PC-3 (cell line): ENCODE measurements at regions not wholly inside any gene's neighbourhood (a gene's known extent, or its start where the extent isn't known, plus 50 kb on each side); places are given as distances from the start of the nearest gene placed in this dataset.
"Not testable (repeated sequence)": the region's sequence is repeated elsewhere in the genome, so short reads cannot be mapped to it uniquely, and the experiment has no call there.

Experiments
- ATAC-seq: fragments of 200-7000 bp; cut with Tn5 transposase; 2 replicates; pipeline ENCODE4 v1.9.1; 2020; ENCODE audit warnings: mild to moderate bottlenecking, moderate library complexity
- BruUV-seq: library from RNA; stranded (reverse); fragments of 400-500 nt; replicated peaks from 2 replicates; lab custom pipeline; 2021; lab: Mats Ljungman, UMichigan
- CTCF ChIA-PET: fragments of 300-600 bp; sonication (Branson Sonifier 250); formaldehyde crosslinking; loops from one replicate; lab custom pipeline; 2022; ENCODE audit warnings: antibody characterized with exemption; lab: Charles Lee
- POLR2A ChIA-PET: fragments of 300-600 bp; sonication (Branson Sonifier 250); formaldehyde crosslinking; loops from one replicate; lab custom pipeline; 2022; ENCODE audit warnings: antibody characterized with exemption; ENCODE audit not compliant: unreplicated experiment; lab: Charles Lee
- DNase-seq: peaks from one replicate; pipeline ENCODE4 v3.0.0-alpha.2; 2015
- H2AFZ ChIP-seq: fragments of 300-600 bp; sonication (generic); 2 replicates; pipeline ENCODE4 v1.6.0; 2016; ENCODE audit warnings: antibody characterized with exemption, low read length
- H3F3A ChIP-seq: fragments of 300-600 bp; sonication (generic); one replicate; pipeline ENCODE4 v1.6.0; 2017; ENCODE audit warnings: antibody characterized with exemption, low read length, control low read depth, mild to moderate bottlenecking; ENCODE audit not compliant: unreplicated experiment
- H3K27ac ChIP-seq: fragments of 300-600 bp; sonication (generic); 2 replicates; pipeline ENCODE4 v1.5.1; 2016; ENCODE audit warnings: mild to moderate bottlenecking, low read length
- H3K27me3 ChIP-seq: fragments of 300-600 bp; sonication (generic); 2 replicates; pipeline ENCODE4 v1.6.1; 2016; ENCODE audit warnings: low read length, mixed read lengths
- H3K36me3 ChIP-seq: fragments of 300-600 bp; sonication (generic); 2 replicates; pipeline ENCODE4 v1.6.1; 2016; ENCODE audit warnings: low read depth, mixed run types, low read length, mixed read lengths
- H3K4me1 ChIP-seq: fragments of 300-600 bp; sonication (generic); 2 replicates; pipeline ENCODE4 v1.5.1; 2016; ENCODE audit warnings: low read length; ENCODE audit not compliant: insufficient read depth
- H3K4me2 ChIP-seq: fragments of 300-600 bp; sonication (generic); 2 replicates; pipeline ENCODE4 v1.6.0; 2016; ENCODE audit warnings: low read length
- H3K4me3 ChIP-seq: fragments of 300-600 bp; sonication (generic); 2 replicates; pipeline ENCODE4 v1.5.1; 2016; ENCODE audit warnings: mild to moderate bottlenecking, low read length, mixed read lengths
- H3K79me2 ChIP-seq: fragments of 300-600 bp; sonication (generic); 2 replicates; pipeline ENCODE4 v1.6.1; 2017; ENCODE audit warnings: low read length, mixed read lengths
- H3K9ac ChIP-seq: fragments of 300-600 bp; sonication (generic); 2 replicates; pipeline ENCODE4 v1.6.0; 2016; ENCODE audit warnings: mild to moderate bottlenecking, low read length
- H3K9me2 ChIP-seq: fragments of 300-600 bp; sonication (generic); replicated peaks from 2 replicates; pipeline ENCODE4 v1.6.1; 2016; ENCODE audit warnings: mixed run types, low read length, mixed read lengths
- H3K9me3 ChIP-seq: fragments of 300-600 bp; sonication (generic); 2 replicates; pipeline ENCODE4 v1.6.1; 2016; ENCODE audit warnings: low read length, mixed read lengths
- H4K20me1 ChIP-seq: fragments of 300-600 bp; sonication (generic); 2 replicates; pipeline ENCODE4 v1.6.1; 2016; ENCODE audit warnings: low read length, mixed read lengths
- EZH2 ChIP-seq: fragments of 300-600 bp; sonication (generic); IDR thresholded peaks from one replicate; pipeline ENCODE4 v1.6.1; 2017; ENCODE audit warnings: antibody characterized with exemption, mild to moderate bottlenecking, low read length; ENCODE audit not compliant: unreplicated experiment
- EZH2phosphoT487 ChIP-seq: fragments of 300-600 bp; sonication (generic); IDR thresholded peaks from 2 replicates; pipeline ENCODE4 v1.6.1; 2018; ENCODE audit warnings: mild to moderate bottlenecking, antibody characterized with exemption, low read length, borderline replicate concordance
- intact Hi-C: fragments of 100-400 bp; cut with micrococcal nuclease; formaldehyde crosslinking; loops from 2 replicates; pipeline ENCODE4 v1.9.0; 2023
- TF ChIP-seq, protein P1 (sequence below): fragments of 300-600 bp; sonication (generic); conservative IDR thresholded peaks from 2 replicates; pipeline ENCODE4 v1.5.1; 2017; ENCODE audit warnings: antibody characterized with exemption, low read depth, mild to moderate bottlenecking, low read length

DNA sequence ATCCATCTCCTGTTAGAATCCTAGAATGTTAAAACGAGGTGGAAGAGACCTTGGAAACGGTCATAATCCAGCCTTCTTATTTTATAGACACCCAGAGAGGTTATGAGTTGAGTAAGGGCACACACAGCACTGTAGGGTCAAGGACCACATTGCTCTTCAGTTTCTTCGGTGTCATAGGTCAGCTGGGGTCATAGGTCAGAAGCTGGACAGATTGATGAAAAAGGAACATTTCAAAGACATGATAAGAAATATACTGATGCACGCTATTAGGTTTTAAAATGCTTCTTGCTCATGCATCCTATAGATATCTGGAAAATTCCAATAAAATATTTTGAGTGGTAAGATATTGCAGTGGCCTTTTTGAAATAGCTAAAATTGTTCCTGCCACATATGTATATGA is 60.0 kb upstream of the BMS1 start:
- CTCF ChIA-PET, result no interaction called here
- no peak overlapping the region for H3K4me2 ChIP-seq
- peaks cover 46% of the 10 kb centered on the region for H3K27me3 ChIP-seq
- no peaks in the 10 kb centered on the region for H4K20me1 ChIP-seq
- POLR2A ChIA-PET, result no interaction called here
- H3K4me3 ChIP-seq, result no peak overlapping the region
- ATAC-seq (no peak), DNase-seq (no peak)
- BruUV-seq, result no TSS peak
- no peaks in the 10 kb centered on the region for H3F3A ChIP-seq
- intact Hi-C loops, result no loop called here
- no peaks in the 10 kb centered on the region for H3K4me1 ChIP-seq
- H3K79me2 ChIP-seq, result no peaks in the 10 kb centered on the region
- no peak overlapping the region for H2AFZ ChIP-seq
- H3K9me3 ChIP-seq, result no peaks in the 10 kb centered on the region
- no peaks in the 10 kb centered on the region for H3K36me3 ChIP-seq
- no peak overlapping the region for H3K27ac ChIP-seq
- no peaks in the 10 kb centered on the region for H3K9me2 ChIP-seq
- TF ChIP-seq EZH2phosphoT487 (no peak), EZH2 (no peak)
- TF ChIP-seq, protein P1, sequence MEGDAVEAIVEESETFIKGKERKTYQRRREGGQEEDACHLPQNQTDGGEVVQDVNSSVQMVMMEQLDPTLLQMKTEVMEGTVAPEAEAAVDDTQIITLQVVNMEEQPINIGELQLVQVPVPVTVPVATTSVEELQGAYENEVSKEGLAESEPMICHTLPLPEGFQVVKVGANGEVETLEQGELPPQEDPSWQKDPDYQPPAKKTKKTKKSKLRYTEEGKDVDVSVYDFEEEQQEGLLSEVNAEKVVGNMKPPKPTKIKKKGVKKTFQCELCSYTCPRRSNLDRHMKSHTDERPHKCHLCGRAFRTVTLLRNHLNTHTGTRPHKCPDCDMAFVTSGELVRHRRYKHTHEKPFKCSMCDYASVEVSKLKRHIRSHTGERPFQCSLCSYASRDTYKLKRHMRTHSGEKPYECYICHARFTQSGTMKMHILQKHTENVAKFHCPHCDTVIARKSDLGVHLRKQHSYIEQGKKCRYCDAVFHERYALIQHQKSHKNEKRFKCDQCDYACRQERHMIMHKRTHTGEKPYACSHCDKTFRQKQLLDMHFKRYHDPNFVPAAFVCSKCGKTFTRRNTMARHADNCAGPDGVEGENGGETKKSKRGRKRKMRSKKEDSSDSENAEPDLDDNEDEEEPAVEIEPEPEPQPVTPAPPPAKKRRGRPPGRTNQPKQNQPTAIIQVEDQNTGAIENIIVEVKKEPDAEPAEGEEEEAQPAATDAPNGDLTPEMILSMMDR, result no peak
- no peak overlapping the region for H3K9ac ChIP-seq

DNA sequence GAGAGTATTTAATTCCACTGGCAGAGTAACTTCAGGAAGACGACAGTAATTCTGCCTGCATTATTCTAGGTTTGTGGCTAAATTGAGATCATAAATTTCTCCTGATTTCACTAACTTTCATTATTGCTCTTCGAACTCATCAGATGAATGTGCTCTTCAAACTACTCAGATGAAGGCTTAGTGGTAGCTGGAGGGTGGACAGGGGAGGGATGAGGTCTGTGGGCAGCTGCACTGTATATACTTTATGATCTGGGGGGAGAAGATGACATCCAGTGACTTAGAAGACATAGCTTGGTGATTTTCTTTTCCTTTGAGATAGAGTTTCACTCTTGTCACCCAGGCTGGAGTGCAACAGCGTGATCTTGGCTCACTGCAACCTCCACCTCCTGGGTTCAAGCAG is 59.0 kb upstream of the BMS1 start:
- H3K4me2 ChIP-seq, H3F3A ChIP-seq, H3K9me3 ChIP-seq, H3K36me3 ChIP-seq, DNase-seq, H3K27ac ChIP-seq, BruUV-seq, H2AFZ ChIP-seq, POLR2A ChIA-PET, H3K79me2 ChIP-seq, ATAC-seq, CTCF ChIA-PET, H3K4me1 ChIP-seq, H3K9me2 ChIP-seq, intact Hi-C loops, H3K4me3 ChIP-seq, H4K20me1 ChIP-seq, H3K9ac ChIP-seq: not testable (repeated sequence)
- peaks cover 39% of the 10 kb centered on the region for H3K27me3 ChIP-seq

DNA sequence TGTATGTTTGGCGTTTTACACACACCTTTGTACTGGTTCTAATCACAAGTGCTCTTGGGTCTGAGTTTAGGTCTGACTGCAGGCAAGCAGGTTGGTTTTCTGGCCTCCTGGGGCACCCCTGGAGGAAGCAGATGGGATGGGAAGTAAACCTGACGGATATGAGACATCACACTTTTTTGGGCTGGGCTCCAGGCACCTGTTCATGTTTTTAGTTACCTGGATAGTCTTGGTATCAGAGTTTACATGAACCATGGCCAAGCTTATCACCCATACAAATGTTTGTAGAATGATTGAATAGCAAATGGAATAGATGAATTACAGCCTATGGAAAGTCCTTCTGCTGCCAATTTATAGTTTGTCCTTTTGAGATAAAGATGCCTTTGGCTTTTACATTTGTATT is 57.9 kb upstream of the BMS1 start:
- H3K4me1 ChIP-seq, BruUV-seq, intact Hi-C loops, H3K9me2 ChIP-seq, H3F3A ChIP-seq, CTCF ChIA-PET, H3K9ac ChIP-seq, H3K9me3 ChIP-seq, H4K20me1 ChIP-seq, ATAC-seq, H3K36me3 ChIP-seq, H2AFZ ChIP-seq, POLR2A ChIA-PET, H3K79me2 ChIP-seq, H3K4me3 ChIP-seq, H3K4me2 ChIP-seq, H3K27ac ChIP-seq: not testable (repeated sequence)
- peaks cover 37% of the 10 kb centered on the region for H3K27me3 ChIP-seq
- DNase-seq, result peak; percentile 23

DNA sequence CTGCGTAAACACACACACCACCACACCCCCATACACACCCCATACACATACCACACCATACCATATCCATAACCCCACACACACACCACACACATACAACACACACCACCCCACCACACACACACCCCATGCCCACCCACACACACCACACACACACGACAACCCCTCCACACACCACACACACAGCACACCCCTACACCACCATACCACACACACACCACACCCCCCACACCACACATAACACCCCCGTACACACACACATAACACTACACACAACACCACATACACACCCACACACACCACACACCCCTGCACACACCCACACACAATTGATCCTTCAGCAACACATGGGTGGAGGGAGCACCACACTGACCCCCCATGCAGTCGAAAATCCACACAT is 50.3 kb upstream of the BMS1 start:
- Histone ChIP-seq H3K36me3 (no peaks in the 10 kb centered on the region), H3K4me1 (no peaks in the 10 kb centered on the region), H3K4me3 (no peak overlapping the region), H3F3A (no peaks in the 10 kb centered on the region), H2AFZ (no peak overlapping the region), H3K27me3 (peaks cover 36% of the 10 kb centered on the region), H3K27ac (no peak overlapping the region), H3K9me2 (no peaks in the 10 kb centered on the region), H3K9me3 (no peaks in the 10 kb centered on the region), H4K20me1 (no peaks in the 10 kb centered on the region), H3K9ac (no peak overlapping the region), H3K79me2 (no peaks in the 10 kb centered on the region), H3K4me2 (no peak overlapping the region)
- ChIA-PET POLR2A (no interaction called here), CTCF (no interaction called here)
- ATAC-seq (no peak), DNase-seq (no peak)
- intact Hi-C loops, result no loop called here
- TF ChIP-seq, protein P1, result no peak
- no peak for TF ChIP-seq EZH2
- no peak for TF ChIP-seq EZH2phosphoT487
- BruUV-seq, result no TSS peak
